MG63 (cell line): ENCODE measurements at regions not wholly inside any gene's neighbourhood (a gene's known extent, or its start where the extent isn't known, plus 50 kb on each side); places are given as distances from the start of the nearest gene placed in this dataset.

Experiments used
- DNase-seq: peaks from one replicate; pipeline ENCODE4 v3.0.0-alpha.2; 2020
- H3K27me3 ChIP-seq: fragments of 250-450 bp; sonication (Bioruptor Pico); 2 replicates; pipeline ENCODE4 v1.5.1; 2020; ENCODE audit warnings: mild to moderate bottlenecking, moderate library complexity
- H3K36me3 ChIP-seq: fragments of 250-450 bp; sonication (Bioruptor Pico); 2 replicates; pipeline ENCODE4 v1.5.1; 2020; ENCODE audit warnings: mild to moderate bottlenecking, moderate library complexity
- H3K4me3 ChIP-seq: fragments of 250-450 bp; sonication (Bioruptor Pico); 2 replicates; pipeline ENCODE4 v1.5.1; 2020; ENCODE audit warnings: mild to moderate bottlenecking, moderate library complexity
- H3K9me3 ChIP-seq: fragments of 250-450 bp; sonication (Bioruptor Pico); 2 replicates; pipeline ENCODE4 v1.5.1; 2020; ENCODE audit warnings: mild to moderate bottlenecking, moderate library complexity

DNA sequence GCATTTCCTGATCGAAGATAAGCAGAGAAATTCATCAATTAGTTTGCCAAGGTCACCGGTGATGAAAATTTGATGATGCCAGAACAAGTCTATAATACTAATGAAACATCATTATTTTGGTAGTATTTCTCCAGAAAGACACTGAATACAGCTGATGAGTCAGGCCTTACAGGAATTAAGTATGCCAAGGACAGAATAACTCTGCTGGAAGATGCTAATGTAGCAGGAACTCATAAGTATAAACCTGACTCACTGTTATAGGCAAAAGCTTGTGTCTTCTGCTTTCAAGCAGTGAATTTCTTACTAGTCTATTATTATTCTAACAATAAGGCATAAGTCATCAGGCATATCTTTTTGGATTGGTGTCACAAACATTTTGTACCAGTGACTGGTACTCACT lies 1825.1 kb upstream of the IGFBP7 start:
- Histone ChIP-seq H3K4me3 (no peak overlapping the region), H3K36me3 (no peaks in the 10 kb centered on the region), H3K27me3 (no peaks in the 10 kb centered on the region), H3K9me3 (peaks cover 5% of the 10 kb centered on the region)
- no peak for DNase-seq

DNA sequence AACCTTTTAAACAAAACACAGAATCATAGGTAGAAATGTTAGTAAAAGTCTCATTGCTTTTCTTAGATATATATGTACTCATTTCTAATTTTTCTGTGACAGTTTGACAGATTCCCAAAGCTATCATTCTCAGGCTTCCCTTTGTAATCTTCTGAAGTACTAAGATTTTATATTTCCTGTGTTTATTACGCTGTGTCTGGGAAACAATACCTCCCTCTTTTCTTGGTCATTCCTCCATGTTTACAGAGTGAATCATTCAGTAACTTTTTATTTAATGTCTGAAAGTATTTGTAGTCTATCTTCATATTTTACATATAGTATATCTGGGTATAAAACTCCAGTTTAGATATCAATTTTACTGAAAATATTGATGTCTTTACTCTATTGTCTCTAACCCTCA lies 1826.3 kb upstream of the IGFBP7 start:
- no peaks in the 10 kb centered on the region for H3K36me3 ChIP-seq
- H3K9me3 ChIP-seq = peaks cover 5% of the 10 kb centered on the region
- DNase-seq = no peak
- no peaks in the 10 kb centered on the region for H3K27me3 ChIP-seq
- H3K4me3 ChIP-seq = no peak overlapping the region

DNA sequence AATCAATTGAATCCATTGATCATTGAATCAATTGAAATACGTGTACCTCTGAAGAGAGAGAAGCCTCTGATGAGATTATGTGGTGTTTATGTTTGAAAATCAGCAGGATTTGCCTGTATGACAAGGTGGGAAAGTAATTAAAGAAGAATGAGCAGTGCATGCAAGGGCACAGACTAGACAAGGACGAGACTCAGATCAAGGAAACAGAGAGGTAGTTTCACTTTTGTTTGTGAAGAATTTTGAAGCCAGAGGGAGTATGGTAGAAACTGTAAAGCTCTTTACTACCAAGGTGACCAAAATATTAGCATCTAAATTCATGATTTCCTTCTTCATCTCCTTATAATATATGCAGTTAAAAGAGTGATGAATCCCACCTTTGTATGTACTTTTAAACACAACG lies 1830.0 kb upstream of the IGFBP7 start:
- DNase-seq = no peak

DNA sequence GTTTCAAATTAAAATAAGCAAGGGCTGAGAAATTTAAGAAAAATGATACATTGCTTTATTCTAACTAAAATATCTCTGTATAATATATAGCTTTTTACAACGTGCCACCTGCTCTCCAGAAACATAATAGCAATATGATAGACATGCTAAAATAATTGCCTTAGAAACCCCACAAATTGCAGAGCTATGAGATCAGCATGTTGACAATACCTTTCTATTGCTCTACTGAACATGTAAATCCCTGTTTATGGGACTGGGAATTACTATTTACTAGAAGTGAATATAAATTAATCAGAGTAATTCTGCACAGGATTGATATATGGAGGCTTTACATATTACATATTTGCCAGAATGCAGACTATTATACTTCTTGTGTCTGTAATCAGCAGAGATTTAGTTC lies 1831.1 kb upstream of the IGFBP7 start:
- no peaks in the 10 kb centered on the region for H3K27me3 ChIP-seq

More for the DNA sequence above, 1830.0 kb upstream of the IGFBP7 start:
- Histone ChIP-seq H3K4me3 (peak overlapping the region; percentile 27), H3K27me3 (no peaks in the 10 kb centered on the region), H3K9me3 (peaks cover 5% of the 10 kb centered on the region), H3K36me3 (no peaks in the 10 kb centered on the region)

DNA sequence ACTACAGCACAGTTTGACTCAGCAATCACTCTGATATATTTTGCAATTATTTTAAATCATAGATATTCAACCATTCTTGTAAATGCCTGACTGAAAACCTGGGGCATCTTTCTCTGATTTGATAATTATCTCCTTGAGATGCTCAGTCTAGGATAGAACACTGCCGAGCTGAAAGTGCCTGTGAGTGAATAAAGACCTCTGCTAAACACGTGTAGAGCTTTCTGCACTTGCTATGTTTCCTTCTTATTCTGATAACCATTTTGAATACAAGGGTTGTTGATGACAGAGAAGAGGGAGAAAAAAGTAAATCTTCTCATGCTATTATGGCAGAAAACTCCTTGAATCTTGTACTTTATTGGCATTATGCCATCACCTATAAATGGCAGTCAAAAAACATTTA lies 1843.4 kb upstream of the IGFBP7 start:
- no peak for DNase-seq
- H3K36me3 ChIP-seq = no peaks in the 10 kb centered on the region
- H3K27me3 ChIP-seq = peaks cover 4% of the 10 kb centered on the region
- no peak overlapping the region for H3K4me3 ChIP-seq
- H3K9me3 ChIP-seq = no peaks in the 10 kb centered on the region

More for the DNA sequence above, 1831.1 kb upstream of the IGFBP7 start:
- Histone ChIP-seq H3K9me3 (peaks cover 5% of the 10 kb centered on the region), H3K36me3 (no peaks in the 10 kb centered on the region), H3K4me3 (no peak overlapping the region)
- no peak for DNase-seq

DNA sequence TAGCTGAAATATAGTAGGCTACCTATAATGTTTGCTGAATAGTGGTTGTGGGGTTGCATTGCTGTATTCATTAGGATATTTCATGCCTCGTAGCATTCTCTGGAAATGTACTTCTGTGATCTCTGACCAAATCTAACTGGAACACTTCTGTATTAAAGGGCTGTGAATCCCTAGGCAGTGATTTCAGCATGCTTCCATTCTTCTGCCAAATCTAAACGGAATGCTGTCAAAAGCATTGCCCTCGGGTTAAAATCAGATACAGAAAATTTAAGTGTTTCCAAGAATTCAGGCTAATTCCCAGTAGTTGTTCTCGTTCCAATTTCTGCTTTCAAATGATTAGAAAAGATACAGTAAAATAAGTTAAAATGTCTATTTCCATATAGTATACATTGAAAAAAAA lies 1847.5 kb upstream of the IGFBP7 start:
- Histone ChIP-seq H3K9me3 (no peaks in the 10 kb centered on the region), H3K36me3 (no peaks in the 10 kb centered on the region), H3K4me3 (no peak overlapping the region), H3K27me3 (no peaks in the 10 kb centered on the region)
- no peak for DNase-seq

DNA sequence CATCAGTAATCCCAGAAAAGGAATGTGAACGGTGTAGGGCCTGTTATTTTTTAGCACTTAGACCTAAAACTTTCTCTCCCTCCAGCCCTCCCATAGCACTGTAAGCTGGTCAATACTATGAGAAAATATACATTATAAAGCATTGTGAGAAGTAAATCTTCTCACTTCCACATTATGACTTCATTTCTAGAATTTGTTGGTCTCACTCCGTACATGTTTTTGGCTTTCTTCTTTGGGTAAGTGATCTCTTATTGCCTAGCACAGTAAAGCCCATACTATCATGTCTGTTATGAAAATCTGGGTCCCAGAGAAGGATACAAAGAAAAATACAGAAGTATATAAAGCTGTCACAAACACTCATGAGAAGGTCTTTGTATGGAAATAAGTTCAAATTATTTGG lies 1851.1 kb upstream of the IGFBP7 start:
- no peak for DNase-seq
- Histone ChIP-seq H3K27me3 (no peaks in the 10 kb centered on the region), H3K36me3 (no peaks in the 10 kb centered on the region), H3K9me3 (no peaks in the 10 kb centered on the region), H3K4me3 (no peak overlapping the region)

DNA sequence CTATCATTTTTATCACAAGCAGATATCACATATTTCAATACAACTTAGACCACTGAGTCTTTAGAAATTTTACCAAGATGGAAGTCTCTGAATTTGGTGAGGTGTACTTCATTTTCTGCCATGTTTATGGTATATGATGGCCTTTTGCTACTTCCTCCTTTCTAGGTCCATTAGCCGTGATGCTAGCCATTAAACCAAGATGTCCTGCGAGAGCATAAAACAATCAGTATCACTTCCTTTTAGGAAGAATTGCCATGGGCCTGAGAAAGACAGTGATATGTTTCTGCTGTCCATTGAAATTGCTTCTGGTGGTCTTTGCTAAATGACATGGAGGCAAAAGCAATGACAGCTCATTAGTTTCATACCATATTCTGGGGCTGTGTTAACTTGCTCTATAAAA lies 1851.7 kb upstream of the IGFBP7 start:
- H3K9me3 ChIP-seq = no peaks in the 10 kb centered on the region
- no peaks in the 10 kb centered on the region for H3K27me3 ChIP-seq
- DNase-seq = no peak
- H3K36me3 ChIP-seq = no peaks in the 10 kb centered on the region
- H3K4me3 ChIP-seq = no peak overlapping the region

DNA sequence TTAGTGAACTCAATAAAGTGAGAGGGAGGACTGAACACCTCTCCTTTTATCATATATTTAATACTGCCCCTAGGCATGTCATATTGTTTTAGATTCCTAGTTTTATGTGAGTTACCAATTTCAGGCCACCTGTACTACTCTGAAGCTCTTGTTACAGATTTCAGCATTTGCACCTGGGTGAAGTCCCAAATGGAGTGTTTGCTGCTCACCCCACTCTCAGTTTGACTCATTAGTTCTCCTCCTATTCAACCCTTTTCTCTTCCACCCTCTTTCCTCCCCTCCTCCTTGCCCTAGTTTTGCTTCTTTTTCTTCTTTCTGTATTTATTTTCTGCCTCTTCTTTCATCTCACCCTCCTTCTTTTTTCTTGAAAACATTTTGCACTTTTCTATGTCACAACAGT lies 1852.2 kb upstream of the IGFBP7 start:
- H3K9me3 ChIP-seq = no peaks in the 10 kb centered on the region
- H3K4me3 ChIP-seq = no peak overlapping the region
- no peaks in the 10 kb centered on the region for H3K36me3 ChIP-seq
- H3K27me3 ChIP-seq = no peaks in the 10 kb centered on the region
- DNase-seq = no peak

DNA sequence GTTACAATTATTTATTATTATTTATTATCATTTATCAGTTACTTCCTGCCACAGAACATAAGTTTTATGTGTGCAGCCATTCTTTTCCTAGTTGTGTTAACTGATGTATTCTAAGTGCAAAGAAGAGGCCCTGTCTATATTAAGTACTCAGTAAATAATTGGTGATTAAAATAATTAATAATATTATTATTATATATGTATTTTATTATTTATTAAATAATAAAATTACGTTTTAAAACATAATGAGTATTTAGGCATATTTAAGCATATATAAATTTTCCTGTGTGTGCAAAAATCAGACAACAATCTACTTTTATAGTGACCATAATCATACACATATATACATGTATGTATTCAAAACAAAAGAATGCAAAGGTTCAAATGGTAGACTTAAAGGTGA lies 1871.6 kb upstream of the IGFBP7 start:
- Histone ChIP-seq H3K36me3 (no peaks in the 10 kb centered on the region), H3K27me3 (no peaks in the 10 kb centered on the region)
- no peak for DNase-seq

DNA sequence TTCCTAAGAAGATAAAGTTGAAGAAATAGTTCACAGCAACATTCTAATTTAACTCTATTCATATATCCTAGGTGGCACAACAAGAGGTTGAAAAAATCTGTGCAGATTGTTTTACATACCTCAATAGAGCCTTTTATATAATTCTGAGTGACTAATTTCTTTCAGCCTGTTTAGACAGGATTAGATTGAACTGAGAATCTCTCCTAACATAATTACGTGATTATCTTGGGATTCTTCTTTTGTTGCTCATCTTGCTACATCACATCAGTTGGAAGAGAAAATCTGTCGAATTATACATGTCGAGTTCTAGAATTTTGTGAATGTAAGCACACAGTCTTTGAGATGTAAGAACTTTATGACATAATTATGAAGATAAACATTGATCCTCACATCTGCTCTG lies 1873.7 kb upstream of the IGFBP7 start:
- no peaks in the 10 kb centered on the region for H3K36me3 ChIP-seq
- DNase-seq = no peak
- H3K9me3 ChIP-seq = no peaks in the 10 kb centered on the region
- no peak overlapping the region for H3K4me3 ChIP-seq
- H3K27me3 ChIP-seq = no peaks in the 10 kb centered on the region

More for the DNA sequence above, 1871.6 kb upstream of the IGFBP7 start:
- Histone ChIP-seq H3K9me3 (no peaks in the 10 kb centered on the region), H3K4me3 (no peak overlapping the region)

DNA sequence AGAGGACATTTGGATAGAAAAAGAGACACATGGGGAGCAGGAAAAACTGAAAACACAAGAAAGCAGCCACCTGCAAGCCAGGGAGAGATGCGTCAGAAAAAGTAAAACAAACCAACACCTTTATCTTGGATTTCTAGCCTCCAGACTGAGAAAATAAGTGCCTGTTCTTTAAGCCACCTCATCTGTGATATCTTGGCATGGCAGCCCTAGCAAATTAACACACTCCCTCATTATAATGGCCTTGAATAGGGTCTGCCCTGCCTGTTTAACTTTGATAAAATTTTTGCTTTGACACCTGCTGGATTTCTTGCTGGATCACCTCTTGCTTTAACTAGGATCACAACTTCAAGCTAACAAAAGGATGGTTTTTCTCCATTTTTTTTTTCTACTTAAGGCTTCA lies 1892.0 kb upstream of the IGFBP7 start:
- Histone ChIP-seq H3K9me3 (no peaks in the 10 kb centered on the region), H3K27me3 (peaks cover 29% of the 10 kb centered on the region), H3K36me3 (no peaks in the 10 kb centered on the region), H3K4me3 (no peak overlapping the region)
- no peak for DNase-seq

DNA sequence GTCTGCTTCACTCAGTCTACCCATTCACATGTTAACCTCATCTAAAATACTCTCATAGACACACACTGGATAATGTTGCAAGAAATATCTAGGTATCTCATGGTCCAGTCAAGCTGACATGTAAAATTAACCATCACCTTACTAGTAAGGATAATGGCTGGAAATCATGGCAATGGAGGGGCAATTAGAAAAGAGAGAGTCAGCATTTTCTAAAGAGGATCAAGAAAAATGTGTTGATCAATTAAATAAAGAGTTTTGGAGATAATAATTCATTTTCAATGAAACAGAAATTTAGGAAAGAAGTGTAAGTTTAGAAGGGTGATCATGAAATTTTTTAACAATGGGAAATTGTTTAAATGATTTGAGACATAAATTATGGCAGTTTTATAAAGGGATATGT lies 1914.1 kb upstream of the IGFBP7 start:
- Histone ChIP-seq H3K9me3 (no peaks in the 10 kb centered on the region), H3K36me3 (no peaks in the 10 kb centered on the region), H3K27me3 (0 out of 2 replicates have a peak, but pooled peaks cover 2% of the 10 kb centered on the region), H3K4me3 (no peak overlapping the region)
- no peak for DNase-seq

DNA sequence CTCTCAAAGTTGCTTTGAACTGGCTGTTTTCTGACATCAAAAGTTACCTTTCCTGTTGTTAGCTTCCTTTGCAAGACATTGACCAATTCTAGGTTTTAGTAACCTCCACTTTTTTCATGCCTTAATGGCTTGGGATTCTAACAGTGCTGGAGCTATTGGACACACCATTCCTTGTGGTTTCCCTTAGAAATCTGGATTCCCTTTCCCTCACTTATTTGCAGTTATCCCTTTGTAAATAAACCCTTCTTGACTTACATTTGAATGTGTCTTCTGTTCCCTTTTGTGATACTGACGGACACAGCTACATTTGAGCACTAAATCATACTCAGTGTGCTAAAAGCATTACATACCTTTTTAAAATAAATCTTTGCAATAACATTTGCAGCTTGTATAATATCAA lies 1927.6 kb upstream of the IGFBP7 start:
- Histone ChIP-seq H3K27me3 (no peaks in the 10 kb centered on the region), H3K4me3 (no peak overlapping the region), H3K9me3 (no peaks in the 10 kb centered on the region), H3K36me3 (no peaks in the 10 kb centered on the region)
- DNase-seq = no peak

DNA sequence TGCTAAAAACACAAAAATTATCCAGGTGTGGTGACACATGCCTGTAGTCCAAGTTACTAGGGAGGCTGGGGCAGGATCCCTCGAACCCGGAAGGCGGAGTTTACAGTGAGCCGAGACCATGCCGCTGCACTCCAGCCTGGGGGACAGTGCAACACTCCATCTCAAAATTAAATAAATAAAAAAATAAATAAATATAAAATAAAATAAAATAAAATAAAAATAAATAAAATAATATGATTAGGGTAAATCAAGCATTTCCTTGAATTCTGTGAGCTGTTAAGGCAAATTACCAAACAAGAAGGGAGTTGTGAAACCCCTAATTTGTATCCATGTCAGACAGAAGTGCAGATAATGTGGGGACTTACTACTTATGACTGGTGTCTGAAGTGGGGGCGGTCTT lies 1928.9 kb upstream of the IGFBP7 start:
- Histone ChIP-seq H3K9me3 (no peaks in the 10 kb centered on the region), H3K27me3 (no peaks in the 10 kb centered on the region), H3K4me3 (no peak overlapping the region), H3K36me3 (no peaks in the 10 kb centered on the region)
- DNase-seq = no peak

DNA sequence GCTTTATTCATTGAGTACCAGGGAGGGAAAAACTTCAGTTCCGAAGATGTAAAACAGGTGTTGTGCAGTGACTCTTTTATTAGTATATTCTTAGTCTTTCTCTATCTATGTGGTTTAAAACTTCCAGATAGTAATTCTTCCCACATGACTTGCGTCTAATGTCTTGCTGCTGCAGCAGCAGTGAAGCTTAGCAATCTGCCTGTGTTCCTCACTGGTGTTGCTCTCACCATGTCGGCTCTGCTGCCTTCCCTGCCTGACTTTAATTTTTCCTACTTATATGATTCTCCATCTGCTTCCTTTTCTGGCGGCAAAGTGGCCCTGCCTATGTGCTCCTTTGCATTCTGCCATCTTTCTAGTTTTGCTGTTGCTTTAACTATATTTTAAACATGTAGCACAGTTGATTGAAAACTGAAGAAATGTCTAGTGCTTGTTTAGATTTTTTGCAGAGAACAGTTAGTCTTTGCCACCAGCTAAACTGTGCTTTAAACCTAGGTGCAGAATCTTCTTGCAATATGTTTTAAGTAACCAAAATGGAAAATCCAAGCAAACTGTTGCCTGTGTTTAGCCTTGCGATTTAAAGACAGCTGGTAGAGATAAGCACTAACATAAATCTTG lies 1934.2 kb upstream of the IGFBP7 start:
- no peak for DNase-seq
- H3K9me3 ChIP-seq = no peaks in the 10 kb centered on the region
- H3K36me3 ChIP-seq = no peaks in the 10 kb centered on the region
- no peaks in the 10 kb centered on the region; the same call in 1 of the 2 replicates for H3K27me3 ChIP-seq
- no peak overlapping the region for H3K4me3 ChIP-seq

DNA sequence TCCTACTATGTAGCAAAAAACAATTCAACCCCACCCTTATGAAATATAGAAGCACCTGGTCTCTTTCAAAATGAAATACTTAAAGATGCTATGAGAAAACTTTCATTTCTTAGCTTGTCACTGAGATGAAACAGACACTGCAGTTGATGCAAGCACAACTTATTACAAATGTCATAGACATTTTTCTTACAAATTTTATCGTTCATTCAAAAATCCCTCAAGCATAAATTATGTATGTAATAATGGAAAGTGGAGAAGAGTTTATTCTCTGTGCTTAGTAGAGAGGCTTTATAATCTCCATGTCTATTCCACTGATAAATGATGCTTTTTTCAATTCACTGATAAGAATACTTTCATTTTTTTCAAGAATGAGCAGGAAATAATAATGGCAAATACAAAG lies 1943.9 kb upstream of the IGFBP7 start:
- no peaks in the 10 kb centered on the region for H3K9me3 ChIP-seq
- peaks cover 2% of the 10 kb centered on the region; the same call in 1 of the 2 replicates for H3K27me3 ChIP-seq
- H3K36me3 ChIP-seq = no peaks in the 10 kb centered on the region
- DNase-seq = no peak
- H3K4me3 ChIP-seq = no peak overlapping the region

DNA sequence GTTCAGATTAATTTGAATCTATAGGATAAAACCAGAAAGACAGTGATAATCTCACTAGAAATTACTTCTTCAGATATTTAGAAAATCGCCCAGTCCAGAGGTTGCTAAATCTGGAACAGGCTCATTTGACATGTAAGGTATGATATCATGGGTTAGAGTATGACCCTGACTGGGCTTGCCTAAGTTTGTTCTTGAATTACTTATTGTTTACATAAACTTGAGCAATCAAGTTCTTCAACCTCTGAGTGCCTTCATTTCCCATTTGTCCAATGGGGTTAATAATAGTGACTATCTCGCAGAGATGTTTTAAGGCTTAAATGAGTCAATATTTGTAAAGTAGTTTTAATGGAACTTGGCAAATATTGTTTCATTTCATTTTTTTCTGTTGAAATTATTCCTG lies 1947.6 kb upstream of the IGFBP7 start:
- no peaks in the 10 kb centered on the region for H3K9me3 ChIP-seq
- no peaks in the 10 kb centered on the region for H3K36me3 ChIP-seq
- H3K4me3 ChIP-seq = no peak overlapping the region
- DNase-seq = no peak
- peaks cover 10% of the 10 kb centered on the region for H3K27me3 ChIP-seq

DNA sequence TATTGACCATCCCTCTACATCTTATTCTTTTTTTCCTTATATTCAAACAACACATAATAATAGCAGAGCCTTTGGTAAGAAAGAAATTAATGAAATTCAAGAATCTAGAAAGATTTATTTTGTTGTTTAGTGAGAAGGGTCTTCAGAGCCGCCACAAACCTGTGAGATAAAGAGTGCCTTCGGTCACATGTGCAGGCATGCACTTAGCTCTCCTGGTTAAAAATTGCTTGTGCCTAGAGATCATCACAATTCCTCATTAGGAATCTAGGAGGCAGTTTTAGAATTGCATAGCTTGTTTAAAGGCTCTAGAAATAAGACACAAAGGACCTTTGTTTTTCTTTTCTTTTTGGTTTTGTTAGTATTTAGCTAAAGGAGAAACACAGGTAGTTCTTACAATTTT lies 1948.4 kb upstream of the IGFBP7 start:
- no peak overlapping the region for H3K4me3 ChIP-seq
- H3K27me3 ChIP-seq = peaks cover 10% of the 10 kb centered on the region
- H3K9me3 ChIP-seq = no peaks in the 10 kb centered on the region
- no peak for DNase-seq
- H3K36me3 ChIP-seq = no peaks in the 10 kb centered on the region
